ENCODE measurements at regions not wholly inside any gene's neighbourhood (a gene's known extent, or its start where the extent isn't known, plus 50 kb on each side); places are given as distances from the start of the nearest gene placed in this dataset.

- CTCF ChIA-PET = no interaction called here
- no peak overlapping the region for H2AFZ ChIP-seq
Observed at GRCh38 chr1:208541225-208541855, 297.2 kb upstream of the PLXNA2 start.

GRCh38 chr1:208542309-208542708, 298.1 kb upstream of the PLXNA2 start:
- BruUV-seq (replicated peaks) = no TSS peak
- DNase-seq = no peak
- H3K4me3 ChIP-seq = no peak overlapping the region
- no peaks in the 10 kb centered on the region; the same call in 1 of the 2 replicates for H4K20me1 ChIP-seq (ENCODE audit: insufficient read depth)
- H3K4me2 ChIP-seq = no peak overlapping the region
- H2AFZ ChIP-seq = no peak overlapping the region
- no peak overlapping the region for H3K27ac ChIP-seq
- H3K27me3 ChIP-seq (ENCODE audit: insufficient read depth, low read depth) = peaks cover 53% of the 10 kb centered on the region
- no peaks in the 10 kb centered on the region for H3K79me2 ChIP-seq (ENCODE audit: low read depth)
- POLR2A ChIA-PET (ENCODE audit: unreplicated experiment) = no interaction called here
- H3K9me3 ChIP-seq (ENCODE audit: insufficient read depth, low read depth) = no peaks in the 10 kb centered on the region
- H3F3A ChIP-seq (ENCODE audit: insufficient read depth, low read depth) = no peaks in the 10 kb centered on the region
- TF ChIP-seq CTCF (conservative IDR thresholded peaks at IDR 0.05) (no peak), EZH2 (IDR thresholded peaks at IDR 0.05; ENCODE audit: low read depth) (no peak)
- no peaks in the 10 kb centered on the region for H3K4me1 ChIP-seq (replicated peaks; ENCODE audit: insufficient read depth)
- H3K36me3 ChIP-seq (ENCODE audit: low read depth) = no peaks in the 10 kb centered on the region
- intact Hi-C loops (cut with micrococcal nuclease; ENCODE audit: unreplicated experiment) = loop anchor here (10.0 kb wide), 1 partner anchor 58 kb away; no protein-coding TSS in a partner anchor
- no peaks in the 10 kb centered on the region for H3K9me2 ChIP-seq (ENCODE audit: insufficient read depth)
- CTCF ChIA-PET = no interaction called here

More at GRCh38 chr1:208541225-208541855, 297.2 kb upstream of the PLXNA2 start:
- no peaks in the 10 kb centered on the region for H3K9me2 ChIP-seq (ENCODE audit: insufficient read depth)
- DNase-seq = no peak
- no peaks in the 10 kb centered on the region for H3K79me2 ChIP-seq (ENCODE audit: low read depth)
- H3K9me3 ChIP-seq (ENCODE audit: insufficient read depth, low read depth) = no peaks in the 10 kb centered on the region
- H3K27me3 ChIP-seq (ENCODE audit: insufficient read depth, low read depth) = peaks cover 62% of the 10 kb centered on the region
- no peak overlapping the region for H3K27ac ChIP-seq
- no peaks in the 10 kb centered on the region for H3K36me3 ChIP-seq (ENCODE audit: low read depth)
- no peak overlapping the region for H3K4me2 ChIP-seq
- TF ChIP-seq CTCF (conservative IDR thresholded peaks at IDR 0.05) (no peak), EZH2 (IDR thresholded peaks at IDR 0.05; ENCODE audit: low read depth) (no peak)
- no peak overlapping the region for H3K4me3 ChIP-seq
- no peaks in the 10 kb centered on the region for H3K4me1 ChIP-seq (replicated peaks; ENCODE audit: insufficient read depth)
- no peaks in the 10 kb centered on the region for H3F3A ChIP-seq (ENCODE audit: insufficient read depth, low read depth)
- BruUV-seq (replicated peaks) = no TSS peak
- intact Hi-C loops (cut with micrococcal nuclease; ENCODE audit: unreplicated experiment) = loop anchor here (10.0 kb wide), 1 partner anchor 57 kb away; no protein-coding TSS in a partner anchor
- H4K20me1 ChIP-seq (ENCODE audit: insufficient read depth) = no peaks in the 10 kb centered on the region; the same call in 1 of the 2 replicates
- POLR2A ChIA-PET (ENCODE audit: unreplicated experiment) = no interaction called here

GRCh38 chr1:208544053-208544452, 299.9 kb upstream of the PLXNA2 start:
- CTCF ChIA-PET = no interaction called here
- Histone ChIP-seq H3K9me2 (ENCODE audit: insufficient read depth) (no peaks in the 10 kb centered on the region), H4K20me1 (ENCODE audit: insufficient read depth) (no peaks in the 10 kb centered on the region; the same call in 1 of the 2 replicates), H3K4me3 (no peak overlapping the region), H3K4me2 (no peak overlapping the region), H3K36me3 (ENCODE audit: low read depth) (no peaks in the 10 kb centered on the region), H3K4me1 (replicated peaks; ENCODE audit: insufficient read depth) (no peaks in the 10 kb centered on the region), H3K9me3 (ENCODE audit: insufficient read depth, low read depth) (no peaks in the 10 kb centered on the region), H3K27ac (no peak overlapping the region), H2AFZ (no peak overlapping the region), H3K27me3 (ENCODE audit: insufficient read depth, low read depth) (peaks cover 43% of the 10 kb centered on the region), H3K79me2 (ENCODE audit: low read depth) (no peaks in the 10 kb centered on the region), H3F3A (ENCODE audit: insufficient read depth, low read depth) (no peaks in the 10 kb centered on the region)
- TF ChIP-seq CTCF (conservative IDR thresholded peaks at IDR 0.05) = no peak
- TF ChIP-seq EZH2 (IDR thresholded peaks at IDR 0.05; ENCODE audit: low read depth) = no peak
- POLR2A ChIA-PET (ENCODE audit: unreplicated experiment) = no interaction called here
- no peak for DNase-seq
- BruUV-seq (replicated peaks) = no TSS peak
- intact Hi-C loops (cut with micrococcal nuclease; ENCODE audit: unreplicated experiment) = loop anchor here (10.0 kb wide), 1 partner anchor 59 kb away; no protein-coding TSS in a partner anchor

Data from PC-9 (cell line).